ENCODE measurements at regions not wholly inside any gene's neighbourhood (a gene's known extent, or its start where the extent isn't known, plus 50 kb on each side); places are given as distances from the start of the nearest gene placed in this dataset.

DNA sequence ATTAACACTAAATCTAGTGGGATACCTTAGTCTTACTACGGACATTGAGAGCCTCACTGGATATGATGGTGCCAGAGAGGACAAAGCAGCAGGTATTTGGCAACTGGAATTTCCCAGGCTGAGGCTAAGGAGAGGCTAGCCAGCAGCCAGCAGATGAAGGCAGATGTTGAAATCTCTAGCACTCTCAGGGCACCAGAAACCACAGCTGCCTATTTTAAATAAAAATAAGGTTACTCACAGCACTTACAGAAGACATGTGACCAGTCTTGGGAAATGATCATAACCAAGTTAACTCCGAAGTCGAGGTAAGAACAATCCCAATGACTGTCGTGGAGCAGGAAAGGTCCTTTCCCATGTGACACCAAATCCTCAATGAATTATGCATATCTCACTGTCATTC, 1726.0 kb downstream of the EFNB2 start:
- Mint-ChIP-seq H3K36me3 (ENCODE audit: low read depth) (no peaks in the 10 kb centered on the region), H3K9me3 (peaks cover 2% of the 10 kb centered on the region), H3K27ac (no peak overlapping the region), H3K27me3 (ENCODE audit: low read depth) (no peaks in the 10 kb centered on the region), H3K4me1 (no peaks in the 10 kb centered on the region), H3K4me3 (no peak overlapping the region)
- TF ChIP-seq, protein P1, sequence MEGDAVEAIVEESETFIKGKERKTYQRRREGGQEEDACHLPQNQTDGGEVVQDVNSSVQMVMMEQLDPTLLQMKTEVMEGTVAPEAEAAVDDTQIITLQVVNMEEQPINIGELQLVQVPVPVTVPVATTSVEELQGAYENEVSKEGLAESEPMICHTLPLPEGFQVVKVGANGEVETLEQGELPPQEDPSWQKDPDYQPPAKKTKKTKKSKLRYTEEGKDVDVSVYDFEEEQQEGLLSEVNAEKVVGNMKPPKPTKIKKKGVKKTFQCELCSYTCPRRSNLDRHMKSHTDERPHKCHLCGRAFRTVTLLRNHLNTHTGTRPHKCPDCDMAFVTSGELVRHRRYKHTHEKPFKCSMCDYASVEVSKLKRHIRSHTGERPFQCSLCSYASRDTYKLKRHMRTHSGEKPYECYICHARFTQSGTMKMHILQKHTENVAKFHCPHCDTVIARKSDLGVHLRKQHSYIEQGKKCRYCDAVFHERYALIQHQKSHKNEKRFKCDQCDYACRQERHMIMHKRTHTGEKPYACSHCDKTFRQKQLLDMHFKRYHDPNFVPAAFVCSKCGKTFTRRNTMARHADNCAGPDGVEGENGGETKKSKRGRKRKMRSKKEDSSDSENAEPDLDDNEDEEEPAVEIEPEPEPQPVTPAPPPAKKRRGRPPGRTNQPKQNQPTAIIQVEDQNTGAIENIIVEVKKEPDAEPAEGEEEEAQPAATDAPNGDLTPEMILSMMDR (IDR thresholded peaks at IDR 0.05; ENCODE audit: unreplicated experiment in 3 of 3) = no peak

DNA sequence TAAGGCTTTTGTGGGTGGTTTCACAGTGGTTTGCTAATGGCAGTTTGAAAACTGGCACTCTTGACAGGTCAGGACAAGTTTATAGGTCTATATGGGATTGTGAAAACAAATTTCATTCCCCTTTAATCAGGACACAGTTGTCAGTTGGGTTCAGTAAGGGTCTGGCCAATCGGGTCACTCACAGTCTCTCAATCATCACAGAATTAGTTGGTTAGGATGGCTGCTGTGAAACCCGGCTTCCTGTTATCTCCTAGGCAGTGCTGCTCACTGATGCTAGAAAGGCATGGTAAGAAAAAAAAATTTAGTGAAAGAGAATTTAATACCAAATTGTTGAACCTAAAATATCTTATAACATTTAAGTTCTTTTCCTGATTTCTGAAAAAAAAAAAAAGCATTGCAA, 1730.1 kb downstream of the EFNB2 start:
- Mint-ChIP-seq H3K27ac (no peak overlapping the region), H3K27me3 (ENCODE audit: low read depth) (no peaks in the 10 kb centered on the region), H3K9me3 (peaks cover 2% of the 10 kb centered on the region), H3K4me1 (peaks cover 6% of the 10 kb centered on the region), H3K36me3 (ENCODE audit: low read depth) (no peaks in the 10 kb centered on the region), H3K4me3 (no peak overlapping the region)
- TF ChIP-seq, protein P1 (IDR thresholded peaks at IDR 0.05; ENCODE audit: unreplicated experiment in 3 of 3) = no peak

DNA sequence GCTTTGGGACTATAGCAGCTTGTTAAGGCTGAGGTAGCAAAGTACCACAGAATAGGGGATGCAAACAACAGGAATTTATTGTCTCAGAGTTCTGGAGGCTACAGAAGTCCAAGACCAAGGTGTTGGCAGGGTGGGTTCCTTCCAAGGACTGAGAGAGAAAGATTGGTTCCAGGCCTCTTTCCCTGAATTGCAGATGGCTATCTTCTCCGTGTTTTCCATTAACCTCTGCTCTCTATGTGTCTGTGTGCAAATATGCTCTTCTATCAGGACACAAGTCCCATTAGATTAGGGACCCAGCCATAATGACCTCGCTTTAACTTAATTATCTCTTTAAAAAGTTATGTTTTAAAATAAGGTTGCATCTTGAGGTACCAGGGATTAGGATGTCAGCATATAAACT, 1732.9 kb upstream of the SLC10A2 start:
- Mint-ChIP-seq H3K4me1 (peaks cover 7% of the 10 kb centered on the region), H3K9me3 (peaks cover 2% of the 10 kb centered on the region), H3K36me3 (ENCODE audit: low read depth) (no peaks in the 10 kb centered on the region), H3K27me3 (ENCODE audit: low read depth) (no peaks in the 10 kb centered on the region), H3K27ac (no peak overlapping the region), H3K4me3 (no peak overlapping the region)
- TF ChIP-seq, protein P1 (IDR thresholded peaks at IDR 0.05; ENCODE audit: unreplicated experiment in 3 of 3) = no peak

DNA sequence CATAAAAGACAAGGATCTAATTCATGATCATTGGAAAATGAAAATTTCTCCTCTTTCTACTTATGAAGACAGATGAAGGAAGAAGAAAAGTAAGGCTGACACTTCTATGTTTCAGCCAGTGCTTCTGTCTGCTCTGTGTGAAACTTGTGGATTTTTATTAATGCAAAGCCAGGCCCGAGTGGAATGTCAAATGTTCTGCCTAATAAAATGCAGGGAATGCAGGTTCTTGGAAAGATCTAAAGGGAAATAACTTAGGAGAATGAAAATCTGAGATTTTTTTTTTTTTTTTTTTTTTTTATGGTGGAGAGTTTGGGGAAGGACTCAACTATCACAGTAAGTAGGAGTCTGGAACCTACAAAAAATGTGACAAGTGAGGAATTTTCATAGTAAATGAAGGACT, 1732.3 kb upstream of the SLC10A2 start:
- H3K9me3 Mint-ChIP-seq = peaks cover 2% of the 10 kb centered on the region
- no peak overlapping the region for H3K27ac Mint-ChIP-seq
- H3K4me1 Mint-ChIP-seq = peaks cover 7% of the 10 kb centered on the region
- TF ChIP-seq, protein P1 (IDR thresholded peaks at IDR 0.05; ENCODE audit: unreplicated experiment in 3 of 3) = no peak
- H3K27me3 Mint-ChIP-seq (ENCODE audit: low read depth) = no peaks in the 10 kb centered on the region
- no peaks in the 10 kb centered on the region for H3K36me3 Mint-ChIP-seq (ENCODE audit: low read depth)
- H3K4me3 Mint-ChIP-seq = no peak overlapping the region

DNA sequence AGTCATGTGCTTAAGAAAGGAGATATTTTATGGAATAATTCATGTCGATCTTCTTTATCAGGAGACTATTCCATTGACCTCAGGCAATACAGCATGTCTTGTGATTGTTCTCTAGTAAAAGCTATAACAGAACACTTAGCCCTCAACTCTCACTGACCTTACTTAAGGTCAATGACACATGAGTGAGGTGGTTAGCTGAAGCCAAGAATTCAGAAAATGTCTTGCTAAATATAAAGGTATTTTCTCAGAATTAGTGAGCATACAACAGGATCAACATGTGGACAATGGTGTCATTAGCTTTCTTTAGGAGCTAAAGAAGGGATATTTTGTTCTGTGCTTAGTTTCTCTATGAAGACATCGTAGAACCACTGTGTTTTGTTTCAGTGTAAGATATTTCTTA, 1730.4 kb upstream of the SLC10A2 start:
- H3K9me3 Mint-ChIP-seq = peaks cover 2% of the 10 kb centered on the region
- TF ChIP-seq, protein P1 (IDR thresholded peaks at IDR 0.05; ENCODE audit: unreplicated experiment in 3 of 3) = no peak
- H3K36me3 Mint-ChIP-seq (ENCODE audit: low read depth) = no peaks in the 10 kb centered on the region
- H3K4me1 Mint-ChIP-seq = peaks cover 7% of the 10 kb centered on the region
- no peak overlapping the region for H3K27ac Mint-ChIP-seq
- no peak overlapping the region for H3K4me3 Mint-ChIP-seq
- H3K27me3 Mint-ChIP-seq (ENCODE audit: low read depth) = no peaks in the 10 kb centered on the region

DNA sequence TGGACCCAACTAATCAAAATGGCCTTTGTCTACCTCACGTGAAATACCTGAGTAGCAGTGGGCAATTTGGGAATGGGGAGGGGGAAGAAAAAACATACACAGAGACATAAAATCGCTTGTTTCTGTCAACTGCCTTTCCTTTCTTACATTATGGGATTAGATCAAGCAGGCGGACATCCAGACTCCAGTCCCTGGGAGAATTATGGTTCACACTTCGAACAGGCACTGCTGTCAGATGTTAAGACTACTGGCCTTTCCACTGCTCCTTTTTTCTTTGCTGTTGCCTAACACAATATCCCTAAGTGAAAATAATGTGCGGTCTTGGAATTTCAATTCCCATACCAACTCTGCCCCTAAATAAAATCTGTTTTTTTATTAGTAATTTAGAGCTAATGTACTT, 1719.7 kb upstream of the SLC10A2 start:
- Mint-ChIP-seq H3K27ac (no peak overlapping the region), H3K36me3 (ENCODE audit: low read depth) (no peaks in the 10 kb centered on the region), H3K4me3 (no peak overlapping the region), H3K4me1 (peaks cover 9% of the 10 kb centered on the region), H3K27me3 (ENCODE audit: low read depth) (no peaks in the 10 kb centered on the region), H3K9me3 (no peaks in the 10 kb centered on the region)
- TF ChIP-seq, protein P1 (IDR thresholded peaks at IDR 0.05; ENCODE audit: unreplicated experiment in 3 of 3) = no peak
